HG03097 (cell line): ENCODE measurements at regions not wholly inside any gene's neighbourhood (a gene's known extent, or its start where the extent isn't known, plus 50 kb on each side); places are given as distances from the start of the nearest gene placed in this dataset.
"Not testable (repeated sequence)": the region's sequence is repeated elsewhere in the genome, so short reads cannot be mapped to it uniquely, and the experiment has no call there.

ENCODE experiments used
- ATAC-seq: cut with Tn5 transposase; IDR thresholded peaks from one replicate; pipeline ENCODE4 v1.9.1; 2021; ENCODE audit not compliant: unreplicated experiment, low FRiP score

GRCh38 chr2:3116371-3116770 lies 261.2 kb downstream of the EIPR1 start:
- ATAC-seq = no peak

- ATAC-seq = no peak
Measured at GRCh38 chr2:3115301-3116042, 262.1 kb downstream of the EIPR1 start.

GRCh38 chr2:3114406-3115185 lies 263.0 kb downstream of the EIPR1 start:
- ATAC-seq = no peak

DNA sequence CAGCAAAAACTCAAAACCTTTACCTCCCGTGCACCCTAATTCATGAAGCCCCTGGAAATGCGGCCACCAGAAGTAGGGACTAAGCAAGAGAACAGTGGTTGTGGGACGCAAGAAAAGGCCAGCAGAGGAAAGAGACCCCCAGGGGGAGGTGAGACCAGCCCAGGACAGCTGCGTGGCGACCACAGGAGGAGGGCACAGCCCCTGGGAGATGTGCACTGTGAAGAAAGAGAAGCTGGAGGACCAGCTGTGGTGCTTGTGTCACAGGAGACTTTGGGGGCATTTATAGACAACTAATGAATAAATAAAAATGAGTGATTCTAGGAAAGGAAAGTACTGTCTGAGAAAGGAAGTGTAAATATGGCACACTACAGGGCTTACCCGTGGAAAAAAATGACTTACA lies 263.8 kb downstream of the EIPR1 start:
- no peak for ATAC-seq

DNA sequence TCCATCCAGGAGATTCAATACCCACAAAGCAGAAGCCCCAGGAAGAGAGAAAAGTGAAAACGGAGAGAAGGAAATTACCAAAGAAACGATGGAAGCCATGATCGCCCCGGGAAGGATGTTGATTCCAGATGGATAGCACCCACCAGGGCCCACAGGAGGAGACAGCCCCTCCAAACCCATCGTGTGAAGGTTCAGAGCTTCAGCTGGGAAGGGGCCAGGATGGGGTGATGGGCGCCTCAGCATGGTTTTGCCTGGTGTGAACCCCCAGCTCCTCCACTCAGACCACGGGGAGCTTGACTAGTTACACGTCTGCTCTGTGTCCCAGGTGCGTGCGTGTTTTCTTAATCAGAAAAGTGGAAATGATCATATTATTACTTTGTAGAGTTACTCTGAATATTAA lies 264.5 kb downstream of the EIPR1 start:
- ATAC-seq = no peak

DNA sequence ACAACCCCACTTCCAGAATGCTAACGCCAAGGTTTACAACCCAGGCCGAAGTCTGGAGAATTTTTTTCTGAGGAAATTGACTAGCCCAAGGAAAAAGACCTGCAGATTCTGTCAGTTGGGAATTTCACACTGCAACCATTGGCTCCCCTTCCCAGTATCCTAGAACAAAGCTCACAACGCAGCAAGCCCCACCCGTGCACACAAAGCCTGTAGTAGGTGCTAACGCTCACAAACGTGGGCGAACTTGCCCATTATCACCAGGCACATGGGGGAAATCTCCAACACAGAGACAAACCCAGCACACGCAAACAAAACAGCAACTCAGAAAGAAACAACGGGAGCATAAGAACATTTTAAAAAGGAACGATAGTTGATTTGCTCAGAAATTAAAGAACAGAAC lies 265.1 kb downstream of the EIPR1 start:
- ATAC-seq = no peak

DNA sequence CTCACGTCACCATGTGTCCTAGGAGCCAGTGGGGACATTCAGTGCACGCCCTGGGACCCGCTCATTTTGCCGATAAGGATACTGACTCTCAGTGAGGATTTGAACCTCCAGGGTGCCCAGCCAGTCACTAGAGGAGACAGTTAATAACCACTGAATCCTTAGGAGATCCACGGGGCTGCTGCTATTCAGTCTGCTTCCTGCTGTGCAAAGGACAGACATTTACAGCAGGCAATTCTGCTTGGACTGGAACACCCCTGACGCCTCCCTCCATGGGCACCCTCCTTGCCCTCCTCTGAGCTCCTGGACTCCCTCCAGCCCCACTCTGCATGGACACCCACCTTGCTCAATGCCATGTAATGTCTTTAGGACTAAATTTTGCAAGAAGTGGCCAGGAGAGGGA lies 265.5 kb downstream of the EIPR1 start:
- no peak for ATAC-seq

- no peak for ATAC-seq
Measured at GRCh38 chr2:3110994-3111666, 266.5 kb downstream of the EIPR1 start.

DNA sequence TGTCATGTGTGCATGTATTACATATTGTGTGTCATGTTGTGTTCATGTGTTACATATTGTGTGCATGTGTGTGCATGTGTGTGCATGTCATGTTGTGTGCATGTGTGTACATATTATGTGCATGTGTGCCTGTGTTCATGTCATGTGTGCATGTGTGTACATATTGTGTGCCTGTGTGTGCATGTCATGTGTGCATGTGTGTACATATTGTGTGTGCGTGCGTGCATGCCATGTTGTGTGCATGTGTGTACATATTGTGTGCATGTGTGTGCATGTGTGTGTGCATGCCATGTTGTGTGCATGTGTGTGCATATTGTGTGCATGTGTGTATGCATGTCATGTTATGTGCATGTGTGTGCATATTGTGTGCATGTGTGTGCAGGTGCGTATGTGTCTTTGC lies 267.1 kb downstream of the EIPR1 start:
- ATAC-seq = no peak

GRCh38 chr2:3108710-3109702 lies 268.6 kb downstream of the EIPR1 start:
- no peak for ATAC-seq

DNA sequence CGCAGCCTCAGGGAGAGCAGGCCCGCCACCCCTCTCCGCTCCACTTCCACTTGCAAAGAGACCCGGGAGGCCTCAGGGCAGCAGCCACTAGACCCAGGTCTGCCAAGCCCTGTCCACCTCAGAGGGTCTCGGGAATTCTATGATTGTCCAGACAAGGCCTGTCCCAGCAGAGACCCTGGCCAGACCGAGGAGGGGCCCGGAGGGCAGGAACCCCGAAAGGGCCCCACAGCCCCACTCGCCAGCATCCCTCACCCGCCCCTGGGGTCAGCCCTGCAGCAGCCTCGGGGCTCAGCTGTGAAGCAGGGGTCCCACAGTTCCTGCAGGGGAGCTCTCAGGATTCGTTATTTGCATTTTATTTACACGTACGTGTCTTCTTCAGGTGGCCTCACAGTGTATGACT lies 269.5 kb downstream of the EIPR1 start:
- ATAC-seq = no peak

DNA sequence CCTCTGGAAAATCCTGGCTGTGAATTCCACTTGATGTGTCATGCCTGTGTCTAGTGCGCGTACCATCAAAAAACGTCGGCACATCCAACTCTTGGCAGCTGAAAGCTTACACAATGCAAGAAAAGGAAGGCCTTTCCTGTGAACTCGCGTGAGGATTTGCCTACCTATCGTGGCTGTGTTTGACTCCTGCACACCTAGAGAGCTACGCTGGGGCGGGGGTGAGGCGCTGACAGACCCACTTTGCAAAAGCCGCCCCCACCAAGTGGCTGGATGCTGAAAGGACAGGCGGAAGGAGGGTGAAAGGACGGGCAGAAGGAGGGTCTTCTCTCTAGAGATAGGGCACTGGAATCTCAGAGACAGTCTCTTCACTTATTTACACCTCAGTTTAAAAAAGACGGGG lies 270.1 kb downstream of the EIPR1 start:
- ATAC-seq = no peak

- no peak for ATAC-seq
Measured at GRCh38 chr2:3105814-3106569, 271.6 kb downstream of the EIPR1 start.

DNA sequence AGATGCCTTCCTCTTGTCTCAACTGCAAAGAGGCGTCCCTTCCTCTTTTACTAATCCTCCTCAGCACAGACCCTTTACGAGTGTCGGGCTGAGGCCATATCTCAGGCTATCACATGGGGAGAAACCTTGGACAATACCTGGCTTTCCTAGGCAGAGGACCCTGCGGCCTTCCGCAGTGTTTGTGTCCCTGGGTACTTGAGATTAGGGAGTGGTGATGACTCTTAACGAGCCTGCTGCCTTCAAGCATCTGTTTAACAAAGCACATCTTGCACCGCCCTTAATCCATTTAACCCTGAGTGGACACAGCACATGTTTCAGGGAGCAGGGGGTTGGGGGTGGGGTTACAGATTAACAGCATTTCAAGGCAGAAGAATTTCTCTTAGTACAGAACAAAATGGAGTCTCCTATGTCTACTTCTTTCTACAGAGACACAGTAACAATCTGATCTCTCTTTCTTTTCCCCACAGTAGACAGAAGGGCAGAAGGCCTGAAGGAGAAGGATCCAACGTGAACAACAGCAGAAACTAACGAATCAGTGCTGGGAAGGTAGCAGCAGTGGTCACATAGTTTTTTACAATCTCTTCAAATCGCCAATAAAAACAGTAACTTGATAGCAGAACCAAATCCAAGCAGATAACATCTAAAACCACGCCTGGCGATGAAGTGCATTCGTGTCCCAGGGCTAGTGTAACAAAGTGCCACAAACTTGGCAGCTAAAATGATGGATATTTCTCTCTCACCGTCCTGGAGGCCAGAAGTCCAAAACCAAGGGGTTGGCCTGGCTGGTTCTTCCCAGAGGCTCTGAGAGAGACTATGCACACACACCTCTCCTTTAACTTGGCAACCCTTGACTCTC lies 272.4 kb downstream of the EIPR1 start:
- ATAC-seq = not testable (repeated sequence)

DNA sequence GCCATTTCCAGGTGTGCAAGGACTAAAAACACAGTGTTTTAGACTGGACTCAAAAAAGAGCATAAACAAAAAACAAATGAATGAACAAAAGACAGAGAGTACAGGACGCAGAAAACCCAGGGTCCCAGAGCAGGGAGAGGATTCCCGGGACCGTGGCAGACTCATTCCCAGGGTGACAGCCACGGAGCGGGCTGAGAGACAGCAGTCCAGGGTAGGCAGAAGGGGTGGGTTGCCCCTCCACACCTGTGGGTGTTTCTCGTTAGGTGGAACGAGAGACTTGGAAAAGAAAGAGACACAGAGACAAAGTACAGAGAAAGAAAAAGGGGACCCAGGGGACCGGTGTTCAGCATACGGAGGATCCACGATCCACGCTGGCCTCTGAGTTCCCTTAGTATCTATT lies 273.4 kb downstream of the EIPR1 start:
- ATAC-seq = no peak

- no peak for ATAC-seq
Measured at GRCh38 chr2:3102922-3103569, 274.6 kb downstream of the EIPR1 start.

DNA sequence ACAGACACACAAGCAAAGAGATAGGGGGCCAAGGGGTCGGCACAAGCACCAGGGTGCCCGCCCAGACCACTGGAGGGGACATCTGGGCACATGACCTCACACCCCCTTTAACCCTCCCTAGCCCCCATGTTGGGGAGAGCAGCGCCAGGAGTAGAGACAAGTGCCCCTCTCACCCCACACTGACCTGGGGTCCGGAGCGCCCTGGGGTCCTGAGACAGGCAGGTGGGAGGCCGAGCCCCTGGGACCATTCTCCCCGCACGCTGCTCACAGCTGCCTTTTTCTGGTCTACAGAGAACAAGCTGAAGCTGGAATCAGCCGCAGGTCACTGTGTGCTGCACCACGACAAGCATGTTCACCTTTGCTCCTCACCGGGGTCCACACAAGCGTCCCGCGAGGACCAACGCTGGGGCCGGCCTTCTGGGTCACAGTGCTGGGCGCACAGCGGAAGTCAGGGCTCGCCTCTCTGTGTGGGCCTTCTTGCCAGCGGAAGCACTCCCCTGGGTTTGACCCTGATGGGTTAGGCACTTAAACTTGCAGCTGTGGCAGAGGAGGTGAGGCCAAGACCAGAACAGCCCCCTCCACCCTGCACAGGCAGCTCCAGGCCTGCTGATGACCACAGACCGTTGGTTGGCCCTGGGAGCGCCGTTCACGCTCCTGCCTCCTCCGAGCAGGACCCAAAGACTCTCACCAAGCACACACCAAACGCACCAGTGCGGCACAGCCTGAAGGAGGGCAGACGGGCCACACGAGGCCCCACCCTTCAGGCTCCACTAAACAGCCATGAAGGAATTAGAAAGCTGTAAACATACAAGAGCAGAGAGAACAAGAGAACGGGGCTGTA lies 275.3 kb downstream of the EIPR1 start:
- ATAC-seq = no peak
